Endothelial cell of umbilical vein (primary cell): ENCODE measurements at regions not wholly inside any gene's neighbourhood (a gene's known extent, or its start where the extent isn't known, plus 50 kb on each side); places are given as distances from the start of the nearest gene placed in this dataset.

ENCODE experiments used
- BruUV-seq: library from RNA; stranded (reverse); fragments of 400-500 nt; replicated peaks from 2 replicates; lab custom pipeline; 2021; lab: Mats Ljungman, UMichigan
- CTCF ChIA-PET: fragments of 300-600, 350-600 bp; sonication (Branson Sonifier 250); formaldehyde crosslinking; loops from one replicate; lab custom pipeline; 2021; ENCODE audit warnings: antibody characterized with exemption, inconsistent platforms; lab: Charles Lee
- POLR2A ChIA-PET: fragments of 300-600, 350-600 bp; sonication (Branson Sonifier 250); formaldehyde crosslinking; loops from one replicate; lab custom pipeline; 2021; ENCODE audit warnings: antibody characterized with exemption, inconsistent platforms; lab: Charles Lee
- DNase-seq: peaks from one replicate; pipeline ENCODE4 v3.0.0-alpha.2; 2011; ENCODE audit warnings: low read depth, low spot score
- FAIRE-seq: peaks from 2 replicates; lab custom pipeline; 2011; peaks lifted over from hg19 to GRCh38; lab: Jason Lieb, UNC
- H2AFZ ChIP-seq: 2 replicates; pipeline ENCODE4 v1.6.0; 2012; ENCODE audit warnings: low read depth, low read length, control low read depth, inconsistent platforms
- H3K27ac ChIP-seq: 2 replicates; pipeline ENCODE4 v1.5.1; 2011; ENCODE audit warnings: low read depth, mild to moderate bottlenecking, control low read depth, low read length, moderate library complexity; ENCODE audit not compliant: insufficient read depth
- H3K27me3 ChIP-seq, 2 experiments: 2 replicates each; pipeline versions ENCODE4 v1.6.0 to v1.6.1; 2011; ENCODE audit warnings: low read length in 2 of 2, mixed read lengths in 1 of 2; ENCODE audit not compliant: control insufficient read depth in 2 of 2, insufficient read depth in 2 of 2
- H3K36me3 ChIP-seq, 2 experiments: 2 replicates in 1 of 2; 3 replicates in 1 of 2; pipeline ENCODE4 v1.5.1; 2011; ENCODE audit warnings: low read length in 2 of 2, mild to moderate bottlenecking in 1 of 2, moderate library complexity in 1 of 2; ENCODE audit not compliant: control insufficient read depth in 2 of 2, insufficient read depth in 2 of 2; ENCODE audit errors: extremely low read depth in 1 of 2
- H3K4me1 ChIP-seq: 3 replicates; pipeline ENCODE4 v1.5.1; 2011; ENCODE audit warnings: mild to moderate bottlenecking, low read length; ENCODE audit not compliant: control insufficient read depth, insufficient read depth; ENCODE audit errors: extremely low read depth
- H3K4me2 ChIP-seq: 2 replicates; pipeline ENCODE4 v1.6.1; 2011; ENCODE audit warnings: low read length, control low read depth, mixed read lengths; ENCODE audit not compliant: insufficient read depth
- H3K4me3 ChIP-seq, 3 experiments: fragments of 200-600 bp in 1 of 3; sonication (generic), shearing (Covaris generic) in 1 of 3; replicated peaks in 1 of 3; 2 replicates each; pipeline ENCODE4 v1.5.1; 2011 to 2016; ENCODE audit warnings: control low read depth in 3 of 3, low read length in 3 of 3, mild to moderate bottlenecking in 2 of 3, inconsistent platforms in 1 of 3, low read depth in 1 of 3, moderate library complexity in 1 of 3; ENCODE audit not compliant: insufficient read depth in 1 of 3
- H3K79me2 ChIP-seq: 2 replicates; pipeline ENCODE4 v1.6.0; 2012; ENCODE audit warnings: low read length, inconsistent platforms; ENCODE audit not compliant: control insufficient read depth, insufficient read depth
- H3K9ac ChIP-seq: replicated peaks from 2 replicates; pipeline ENCODE3; 2011; ENCODE audit warnings: low read length, control low read depth; ENCODE audit not compliant: insufficient read depth; ENCODE audit errors: extremely low read depth
- H3K9me1 ChIP-seq: replicated peaks from 3 replicates; pipeline ENCODE4 v1.6.0; 2011; ENCODE audit warnings: mild to moderate bottlenecking, low read length; ENCODE audit not compliant: control insufficient read depth, insufficient read depth; ENCODE audit errors: extremely low read depth
- H3K9me3 ChIP-seq: replicated peaks from 2 replicates; pipeline ENCODE4 v1.5.1; 2012; ENCODE audit warnings: low read length, inconsistent platforms; ENCODE audit not compliant: control insufficient read depth, insufficient read depth
- H4K20me1 ChIP-seq: replicated peaks from 2 replicates; pipeline ENCODE3; 2011; ENCODE audit warnings: mild to moderate bottlenecking, low read length; ENCODE audit not compliant: control insufficient read depth, insufficient read depth; ENCODE audit errors: extremely low read depth
- EZH2 ChIP-seq: IDR thresholded peaks from 2 replicates; pipeline ENCODE4 v1.6.1; 2012; ENCODE audit warnings: borderline replicate concordance, low read depth, mild to moderate bottlenecking, moderate library complexity, low read length, inconsistent platforms; ENCODE audit not compliant: severe bottlenecking
- FOS ChIP-seq: IDR thresholded peaks from 2 replicates; pipeline ENCODE4 v1.6.1; 2011; ENCODE audit warnings: mild to moderate bottlenecking, low read length, moderate library complexity, borderline replicate concordance; ENCODE audit not compliant: insufficient read depth
- MYC ChIP-seq: IDR thresholded peaks from one replicate; pipeline ENCODE4 v1.6.1; 2011; ENCODE audit warnings: mild to moderate bottlenecking, low read depth, low read length
- POLR2A ChIP-seq: IDR thresholded peaks from 2 replicates; pipeline ENCODE4 v1.6.1; 2012; ENCODE audit warnings: low read depth, mild to moderate bottlenecking, control low read depth, low read length
- POLR2AphosphoS5 ChIP-seq: IDR thresholded peaks from 2 replicates; pipeline ENCODE4 v1.6.1; 2012; ENCODE audit warnings: low read depth, mild to moderate bottlenecking, control low read depth, low read length, moderate library complexity; ENCODE audit not compliant: insufficient read depth
- dilution Hi-C: fragments of 300-500 bp; cut with MboI; formaldehyde crosslinking; loops from one replicate; pipeline ENCODE4 v1.15.0; 2019; ENCODE audit warnings: low sequenced_read_pairs; ENCODE audit not compliant: extremely low pct_ligation_motif_present
- intact Hi-C: fragments of 100-400 bp; cut with micrococcal nuclease; formaldehyde crosslinking; loops from one replicate; pipeline ENCODE4 v1.10.0; 2022

- Histone ChIP-seq H3K4me3 (no peak overlapping the region), H3K9me1 (no peaks in the 10 kb centered on the region), H3K27me3 (no peaks in the 10 kb centered on the region), H4K20me1 (no peaks in the 10 kb centered on the region), H3K9me3 (no peaks in the 10 kb centered on the region), H3K79me2 (no peaks in the 10 kb centered on the region), H3K4me1 (peaks cover 37% of the 10 kb centered on the region), H2AFZ (no peak overlapping the region), H3K27ac (no peak overlapping the region), H3K4me2 (no peak overlapping the region), H3K9ac (no peak overlapping the region), H3K36me3 (no peaks in the 10 kb centered on the region)
- intact Hi-C loops (no loop called here), dilution Hi-C loops (no loop called here)
- DNase-seq, result peak; percentile 34
- FAIRE-seq, result peak; percentile 40
- ChIA-PET POLR2A (no interaction called here), CTCF (interaction anchor here (0.7 kb wide), 1 partner anchor 191 kb away, joined by 3 read pairs; no protein-coding TSS in a partner anchor)
- no TSS peak for BruUV-seq
- TF ChIP-seq FOS (peak; percentile 37), EZH2 (no peak), MYC (no peak), POLR2A (no peak)
Observed at GRCh38 chr11:122048401-122048800, 67.6 kb downstream of the BLID start.

GRCh38 chr11:122046846-122047245 lies 69.2 kb downstream of the BLID start:
- H3K79me2 ChIP-seq, result no peaks in the 10 kb centered on the region
- no peaks in the 10 kb centered on the region for H4K20me1 ChIP-seq
- DNase-seq (no peak), FAIRE-seq (no peak)
- peak overlapping the region; percentile 82 for H3K27ac ChIP-seq
- peaks cover 37% of the 10 kb centered on the region for H3K4me1 ChIP-seq
- ChIA-PET CTCF (no interaction called here), POLR2A (no interaction called here)
- H3K36me3 ChIP-seq, result no peaks in the 10 kb centered on the region
- no peaks in the 10 kb centered on the region for H3K9me3 ChIP-seq
- H3K9ac ChIP-seq, result no peak overlapping the region
- no TSS peak for BruUV-seq
- no peak for TF ChIP-seq POLR2AphosphoS5
- TF ChIP-seq EZH2, result no peak
- no peak for TF ChIP-seq FOS
- intact Hi-C loops, result no loop called here
- no peak overlapping the region for H2AFZ ChIP-seq
- H3K9me1 ChIP-seq, result no peaks in the 10 kb centered on the region
- H3K4me3 ChIP-seq, result no peak overlapping the region
- no peaks in the 10 kb centered on the region for H3K27me3 ChIP-seq
- H3K4me2 ChIP-seq, result no peak overlapping the region
- dilution Hi-C loops, result no loop called here
